K562 (cell line): ENCODE measurements at regions not wholly inside any gene's neighbourhood (a gene's known extent, or its start where the extent isn't known, plus 50 kb on each side); places are given as distances from the start of the nearest gene placed in this dataset.

Experiments used
- ATAC-seq: fragments of 200-7000 bp; cut with Tn5 transposase; 3 replicates; pipeline ENCODE4 v1.9.1; 2020; ENCODE audit warnings: moderate library complexity
- BruUV-seq: library from RNA; stranded (reverse); fragments of 400-500 nt; replicated peaks from 2 replicates; lab custom pipeline; 2021; lab: Mats Ljungman, UMichigan
- CTCF ChIA-PET: fragments of 300-600 bp; formaldehyde crosslinking; extraction: SDS; loops from one replicate; lab custom pipeline; 2021; ENCODE audit warnings: low intra/inter-chr PET ratio; lab: Yijun Ruan, JAX
- POLR2A ChIA-PET: fragments of 300-600, 350-650 bp; sonication (Branson Sonifier 250); formaldehyde crosslinking; extraction: SDS; loops from one replicate; lab custom pipeline; 2021; ENCODE audit warnings: antibody characterized with exemption, inconsistent platforms; lab: Yijun Ruan, JAX
- DNase-seq, 4 experiments: peaks; one replicate each; pipeline versions ENCODE4 v3.0.0 to v3.0.0-alpha.2; 2011 to 2018; ENCODE audit warnings: low spot score in 3 of 4, mixed read lengths in 3 of 4; ENCODE audit errors: extremely low read depth in 1 of 4
- FAIRE-seq: peaks from 2 replicates; lab custom pipeline; 2011; peaks lifted over from hg19 to GRCh38; lab: Jason Lieb, UNC
- H2AFZ ChIP-seq: 2 replicates; pipeline ENCODE4 v1.6.0; 2011; ENCODE audit warnings: low read depth, low read length, control low read depth, inconsistent platforms
- H3K27ac ChIP-seq: fragments of 200-600 bp; 3 replicates; pipeline ENCODE4 v1.8.0; 2011; ENCODE audit warnings: low read depth, mild to moderate bottlenecking, control low read depth, inconsistent platforms, low read length, moderate library complexity, mixed read lengths; ENCODE audit errors: extremely low read depth
- H3K27me3 ChIP-seq, 2 experiments: fragments of 300-600 bp in 1 of 2; 2 replicates in 1 of 2; 3 replicates in 1 of 2; pipeline versions ENCODE4 v1.6.0 to v1.8.0; 2011; ENCODE audit warnings: inconsistent platforms in 2 of 2, low read length in 2 of 2, mild to moderate bottlenecking in 1 of 2, mixed read lengths in 1 of 2, moderate library complexity in 1 of 2; ENCODE audit not compliant: control insufficient read depth in 2 of 2, insufficient read depth in 2 of 2
- H3K36me3 ChIP-seq: fragments of 300-600 bp; 3 replicates; pipeline ENCODE4 v1.8.0; 2011; ENCODE audit warnings: mild to moderate bottlenecking, low read length, inconsistent platforms; ENCODE audit not compliant: control insufficient read depth, insufficient read depth
- H3K4me1 ChIP-seq, 2 experiments: fragments of 200-600 bp in 1 of 2; replicated peaks in 1 of 2; 2 replicates in 1 of 2; 3 replicates in 1 of 2; pipeline versions ENCODE4 v1.5.1 to v1.8.0; 2011; ENCODE audit warnings: inconsistent platforms in 2 of 2, low read length in 2 of 2, mild to moderate bottlenecking in 1 of 2, mixed read lengths in 1 of 2, moderate library complexity in 1 of 2; ENCODE audit not compliant: control insufficient read depth in 2 of 2, insufficient read depth in 2 of 2
- H3K4me2 ChIP-seq: 2 replicates; pipeline ENCODE4 v1.6.1; 2011; ENCODE audit warnings: low read length, control low read depth, inconsistent platforms, mixed read lengths; ENCODE audit not compliant: insufficient read depth
- H3K4me3 ChIP-seq: fragments of 200-600 bp; sonication (generic), shearing (Covaris generic); 2 replicates; pipeline ENCODE4 v1.5.1; 2016; ENCODE audit warnings: control low read depth, inconsistent platforms
- H3K79me2 ChIP-seq: fragments of 200-600 bp; 3 replicates; pipeline ENCODE4 v1.8.0; 2011; ENCODE audit warnings: low read length, inconsistent platforms; ENCODE audit not compliant: control insufficient read depth, insufficient read depth
- H3K9ac ChIP-seq, 2 experiments: 2 replicates each; pipeline versions ENCODE4 v1.6.0 to v1.6.1; 2011; ENCODE audit warnings: low read depth in 2 of 2, low read length in 2 of 2, control low read depth in 1 of 2, inconsistent platforms in 1 of 2, mild to moderate bottlenecking in 1 of 2, mixed read lengths in 1 of 2; ENCODE audit not compliant: insufficient read depth in 1 of 2
- H3K9me1 ChIP-seq: one replicate; pipeline ENCODE4 v1.6.0; 2011; ENCODE audit warnings: inconsistent platforms, mild to moderate bottlenecking, low read length, moderate library complexity; ENCODE audit not compliant: control insufficient read depth, insufficient read depth
- H3K9me3 ChIP-seq: replicated peaks from 2 replicates; pipeline ENCODE4 v1.5.1; 2011; ENCODE audit warnings: low read depth, low read length, inconsistent platforms; ENCODE audit not compliant: control insufficient read depth, insufficient read depth
- H4K20me1 ChIP-seq: replicated peaks from 2 replicates; pipeline ENCODE4 v1.6.1; 2011; ENCODE audit warnings: low read length, inconsistent platforms, mixed read lengths; ENCODE audit not compliant: control insufficient read depth, insufficient read depth
- ARHGAP35 ChIP-seq: fragments of 450-650 bp; IDR thresholded peaks from 2 replicates; pipeline ENCODE4 v1.6.1; 2018; ENCODE audit not compliant: partially characterized antibody
- CREB1 ChIP-seq, 2 experiments: sonication (generic) in 1 of 2; formaldehyde crosslinking in 1 of 2; IDR thresholded peaks; 2 replicates each; pipeline versions ENCODE4 v1.6.1 to v1.8.0; 2012 to 2022; ENCODE audit warnings: inconsistent platforms in 1 of 2, mild to moderate bottlenecking in 1 of 2, missing genetic modification reagents in 1 of 2, moderate library complexity in 1 of 2
- E2F6 ChIP-seq, 2 experiments: IDR thresholded peaks; 2 replicates each; pipeline ENCODE4 v1.6.1; 2011; ENCODE audit warnings: borderline replicate concordance in 1 of 2, control low read depth in 1 of 2, low read depth in 1 of 2, low read length in 1 of 2, mild to moderate bottlenecking in 1 of 2, mixed read lengths in 1 of 2, moderate library complexity in 1 of 2; ENCODE audit not compliant: insufficient read depth in 1 of 2, insufficient read length in 1 of 2, poor library complexity in 1 of 2, severe bottlenecking in 1 of 2; ENCODE audit errors: extremely low read depth in 1 of 2
- EWSR1 ChIP-seq: fragments of 450-650 bp; IDR thresholded peaks from 2 replicates; pipeline ENCODE4 v1.6.1; 2018; ENCODE audit warnings: borderline replicate concordance, mild to moderate bottlenecking, low read depth, moderate library complexity; ENCODE audit not compliant: partially characterized antibody
- HNRNPUL1 ChIP-seq: fragments of 200-400 bp; formaldehyde crosslinking; IDR thresholded peaks from 2 replicates; pipeline ENCODE4 v1.6.1; 2017; ENCODE audit warnings: low read length
- LARP7 ChIP-seq: fragments of 450-650 bp; IDR thresholded peaks from 2 replicates; pipeline ENCODE4 v1.6.1; 2016
- MXD1 ChIP-seq: fragments of 250-450 bp; sonication (Bioruptor Pico); IDR thresholded peaks from 2 replicates; pipeline ENCODE4 v1.8.0; 2021; ENCODE audit warnings: borderline replicate concordance, mild to moderate bottlenecking, moderate library complexity; ENCODE audit not compliant: poor library complexity, severe bottlenecking
- NR3C1 ChIP-seq: sonication (generic); formaldehyde crosslinking; IDR thresholded peaks from 2 replicates; pipeline ENCODE4 v1.8.1; 2022; ENCODE audit warnings: missing genetic modification reagents
- RUNX1 ChIP-seq: sonication (generic); IDR thresholded peaks from 2 replicates; pipeline ENCODE4 v1.6.1; 2016; ENCODE audit warnings: antibody characterized with exemption, low read depth
- SMARCC2 ChIP-seq: fragments of 450-650 bp; IDR thresholded peaks from 2 replicates; pipeline ENCODE4 v1.6.1; 2017; ENCODE audit warnings: antibody characterized with exemption, moderate library complexity, mild to moderate bottlenecking, low read depth
- SRSF7 ChIP-seq: fragments of 200-400 bp; formaldehyde crosslinking; optimal IDR thresholded peaks from 2 replicates; pipeline ENCODE3; 2017; ENCODE audit warnings: mild to moderate bottlenecking, low read depth, low read length
- TAF15 ChIP-seq: fragments of 200-400 bp; formaldehyde crosslinking; IDR thresholded peaks from 2 replicates; pipeline ENCODE4 v1.6.1; 2017; ENCODE audit warnings: mild to moderate bottlenecking, low read depth, low read length, moderate library complexity
- ZBTB8A ChIP-seq: fragments of 450-650 bp; IDR thresholded peaks from 2 replicates; pipeline ENCODE4 v1.6.1; 2018; ENCODE audit warnings: mild to moderate bottlenecking, moderate library complexity; ENCODE audit not compliant: partially characterized antibody
- ZNF134 ChIP-seq: fragments of 250-450 bp; sonication (Bioruptor Pico); conservative IDR thresholded peaks from 2 replicates; pipeline ENCODE4 v1.4.0; 2020
- ZNF253 ChIP-seq: fragments of 250-450 bp; sonication (Bioruptor Pico); conservative IDR thresholded peaks from 2 replicates; pipeline ENCODE4 v1.6.1; 2021; ENCODE audit warnings: mild to moderate bottlenecking
- ZNF347 ChIP-seq: fragments of 450-650 bp; formaldehyde crosslinking; IDR thresholded peaks from 2 replicates; pipeline ENCODE4 v1.4.0; 2020; ENCODE audit warnings: low read depth, mild to moderate bottlenecking, moderate library complexity
- ZNF586 ChIP-seq: fragments of 450-650 bp; formaldehyde crosslinking; conservative IDR thresholded peaks from 2 replicates; pipeline ENCODE4 v1.4.0; 2020; ENCODE audit warnings: mild to moderate bottlenecking, moderate library complexity
- ZNF644 ChIP-seq: fragments of 200-800 bp; sonication (Bioruptor generic); IDR thresholded peaks from 2 replicates; pipeline ENCODE4 v1.6.1; 2016; ENCODE audit warnings: low read depth, missing genetic modification characterization, missing compliant biosample characterization
- WGBS: fragments of 100-300 bp; shearing (Covaris generic); methylation state at CpG from one replicate; pipeline ENCODE4 v1.1.6; 2016; ENCODE audit warnings: low coverage, mixed read lengths; ENCODE audit not compliant: insufficient coverage; ENCODE audit errors: missing lambda C conversion rate; 5-methylcytosine and 5-hydroxymethylcytosine counted together
- in situ Hi-C: fragments of 300-500 bp; cut with MboI; formaldehyde crosslinking; loops from 4 replicates; pipeline ENCODE4 v1.15.0; 2018; ENCODE audit warnings: inconsistent platforms, mixed read lengths
- intact Hi-C: fragments of 100-400 bp; cut with micrococcal nuclease; formaldehyde crosslinking; loops from 2 replicates; pipeline ENCODE4 v1.14.2; 2022
- TF ChIP-seq, protein P1 (sequence below): fragments of 250-450 bp; sonication (Bioruptor Pico); IDR thresholded peaks from 2 replicates; pipeline ENCODE4 v1.5.0; 2021
- TF ChIP-seq, protein P2 (sequence below): fragments of 250-450 bp; sonication (Bioruptor Pico); IDR thresholded peaks from 2 replicates; pipeline ENCODE4 v1.5.1; 2021; ENCODE audit warnings: mild to moderate bottlenecking

GRCh38 chrX:40987413-40987812 lies 97.8 kb upstream of the USP9X start (continued):
- TF ChIP-seq, protein P1, sequence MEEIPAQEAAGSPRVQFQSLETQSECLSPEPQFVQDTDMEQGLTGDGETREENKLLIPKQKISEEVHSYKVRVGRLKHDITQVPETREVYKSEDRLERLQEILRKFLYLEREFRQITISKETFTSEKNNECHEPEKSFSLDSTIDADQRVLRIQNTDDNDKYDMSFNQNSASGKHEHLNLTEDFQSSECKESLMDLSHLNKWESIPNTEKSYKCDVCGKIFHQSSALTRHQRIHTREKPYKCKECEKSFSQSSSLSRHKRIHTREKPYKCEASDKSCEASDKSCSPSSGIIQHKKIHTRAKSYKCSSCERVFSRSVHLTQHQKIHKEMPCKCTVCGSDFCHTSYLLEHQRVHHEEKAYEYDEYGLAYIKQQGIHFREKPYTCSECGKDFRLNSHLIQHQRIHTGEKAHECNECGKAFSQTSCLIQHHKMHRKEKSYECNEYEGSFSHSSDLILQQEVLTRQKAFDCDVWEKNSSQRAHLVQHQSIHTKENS = no peak
- no peak for TF ChIP-seq EWSR1
- TF ChIP-seq ZNF134 = no peak
- peak; percentile 32; the same call in 1 of the 2 replicates for TF ChIP-seq SMARCC2
- TF ChIP-seq ZNF347 = no peak
- TF ChIP-seq ARHGAP35 = no peak
- TF ChIP-seq SRSF7 = no peak
- TF ChIP-seq NR3C1 (CRISPR knock-in tag) = no peak
- no peak for TF ChIP-seq ZNF253
- no peak for TF ChIP-seq CREB1 (IDR thresholded peaks at IDR 0.05)
- no peak for TF ChIP-seq CREB1 (CRISPR knock-in tag; IDR thresholded peaks at IDR 0.05)
- no peak for TF ChIP-seq TAF15

GRCh38 chrX:40988100-40988499 lies 97.1 kb upstream of the USP9X start:
- Histone ChIP-seq H3K27me3 (no peaks in the 10 kb centered on the region), H3K27ac (no peak overlapping the region), H3K36me3 (no peaks in the 10 kb centered on the region), H3K4me3 (no peak overlapping the region), H3K9ac (no peak overlapping the region), H3K9me1 (no peaks in the 10 kb centered on the region), H4K20me1 (no peaks in the 10 kb centered on the region), H3K79me2 (no peaks in the 10 kb centered on the region), H2AFZ (peak overlapping the region; percentile 67; the same call in 1 of the 2 replicates), H3K9me3 (no peaks in the 10 kb centered on the region), H3K4me1 (peaks cover 0 to 8% of the 10 kb centered on the region in 2 experiments; a peak in 3 of 5 replicates), H3K4me2 (no peak overlapping the region)
- DNase-seq (no peak), FAIRE-seq (peak; percentile 23), ATAC-seq (no peak)
- in situ Hi-C loops = no loop called here
- ChIA-PET POLR2A (no interaction called here), CTCF (no interaction called here)
- BruUV-seq = no TSS peak
- intact Hi-C loops = no loop called here
- WGBS = 40% methylated on average over 3 of the region's 3 CpGs
- TF ChIP-seq HNRNPUL1 (no peak), ZBTB8A (no peak), E2F6 (IDR thresholded peaks at IDR 0.05; ENCODE audit: borderline replicate concordance in 1 of 2, extremely low read depth in 1 of 2, insufficient read depth in 1 of 2, insufficient read length in 1 of 2, low read depth in 1 of 2, low read length in 1 of 2, poor library complexity in 1 of 2, severe bottlenecking in 1 of 2) (no peak), RUNX1 (no peak), LARP7 (no peak), ZNF586 (no peak), ZNF644 (no peak), MXD1 (CRISPR knock-in tag) (no peak)
- TF ChIP-seq, protein P2, sequence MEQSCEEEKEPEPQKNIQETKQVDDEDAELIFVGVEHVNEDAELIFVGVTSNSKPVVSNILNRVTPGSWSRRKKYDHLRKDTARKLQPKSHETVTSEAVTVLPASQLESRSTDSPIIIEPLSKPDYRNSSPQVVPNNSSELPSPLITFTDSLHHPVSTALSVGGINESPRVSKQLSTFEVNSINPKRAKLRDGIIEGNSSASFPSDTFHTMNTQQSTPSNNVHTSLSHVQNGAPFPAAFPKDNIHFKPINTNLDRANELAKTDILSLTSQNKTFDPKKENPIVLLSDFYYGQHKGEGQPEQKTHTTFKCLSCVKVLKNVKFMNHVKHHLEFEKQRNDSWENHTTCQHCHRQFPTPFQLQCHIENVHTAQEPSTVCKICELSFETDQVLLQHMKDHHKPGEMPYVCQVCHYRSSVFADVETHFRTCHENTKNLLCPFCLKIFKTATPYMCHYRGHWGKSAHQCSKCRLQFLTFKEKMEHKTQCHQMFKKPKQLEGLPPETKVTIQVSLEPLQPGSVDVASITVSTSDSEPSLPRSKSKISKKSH (CRISPR knock-in tag) = no peak
